Esophagus squamous epithelium (tissue), 5 donors: ENCODE measurements at regions not wholly inside any gene's neighbourhood (a gene's known extent, or its start where the extent isn't known, plus 50 kb on each side); places are given as distances from the start of the nearest gene placed in this dataset.

Source experiments
- DNase-seq: peaks from one replicate; lab custom pipeline; 2025; lab: John Stamatoyannopoulos, UW
- H3K27ac ChIP-seq, 4 donors: fragments of 200-600 bp; sonication (generic); one replicate each; pipeline ENCODE4 v1.5.1; 2016 to 2019; ENCODE audit warnings: mild to moderate bottlenecking in 1 of 4
- H3K27me3 ChIP-seq, 4 donors: fragments of 200-600 bp; sonication (generic); 1 replicate in 3 of 4; 2 replicates in 1 of 4; pipeline versions ENCODE4 v1.5.1 to v1.6.0; 2017 to 2021; ENCODE audit warnings: antibody characterized with exemption in 1 of 4
- H3K36me3 ChIP-seq, 3 donors: fragments of 200-600 bp; sonication (generic); one replicate each; pipeline ENCODE4 v1.5.1; 2016 to 2019
- H3K4me1 ChIP-seq, 3 donors: fragments of 200-600 bp; sonication (generic); one replicate each; pipeline ENCODE4 v1.5.1; 2017 to 2019
- H3K4me3 ChIP-seq, 4 donors: fragments of 200-600 bp; sonication (generic); 1 replicate in 3 of 4; 2 replicates in 1 of 4; pipeline ENCODE4 v1.5.1; 2016 to 2019; ENCODE audit warnings: mild to moderate bottlenecking in 2 of 4, moderate library complexity in 1 of 4
- H3K9me3 ChIP-seq, 3 donors: fragments of 200-600 bp; sonication (generic); one replicate each; pipeline ENCODE4 v1.5.1; 2016 to 2019
- CTCF ChIP-seq, 6 experiments: fragments of 450-650 bp in 4 of 6; fragments of 200-600 bp in 2 of 6; sonication (generic) in 2 of 6; IDR thresholded peaks; one replicate each; pipeline ENCODE4 v1.5.1; 2016 to 2019; ENCODE audit warnings: antibody characterized with exemption in 6 of 6, mild to moderate bottlenecking in 4 of 6, moderate library complexity in 4 of 6
- POLR2A ChIP-seq, 4 donors: fragments of 450-650 bp; IDR thresholded peaks; one replicate each; pipeline ENCODE4 v1.6.1; 2017; ENCODE audit warnings: antibody characterized with exemption in 4 of 4, mild to moderate bottlenecking in 4 of 4, moderate library complexity in 3 of 4
- WGBS, 2 donors: methylation state at CpG; one replicate each; pipeline ENCODE4 v1.1.5; 2018; 5-methylcytosine and 5-hydroxymethylcytosine counted together
- intact Hi-C: fragments of 100-400 bp; cut with DNase I; formaldehyde crosslinking; loops from one replicate; pipeline ENCODE4 v1.15.0; 2022
- donor health status: DM: yes; HTN: yes; CAD: no.

- no peak for DNase-seq
- Histone ChIP-seq H3K9me3 (peaks cover 0 to 5% (median 0%) of the 10 kb centered on the region in 3 donors), H3K4me3 (no peak overlapping the region), H3K27me3 (no peaks in the 10 kb centered on the region), H3K27ac (no peak overlapping the region), H3K4me1 (no peaks in the 10 kb centered on the region), H3K36me3 (no peaks in the 10 kb centered on the region)
- TF ChIP-seq CTCF (IDR thresholded peaks at IDR 0.05) (no peak), POLR2A (IDR thresholded peaks at IDR 0.05) (no peak)
- WGBS, 2 donors: 72 to 80% methylated on average over 5 of the region's 5 CpGs
- intact Hi-C loops: no loop called here
These were observed 210.6 kb upstream of the DIO3 start for GRCh38 chr14:101350691-101351090.

DNA sequence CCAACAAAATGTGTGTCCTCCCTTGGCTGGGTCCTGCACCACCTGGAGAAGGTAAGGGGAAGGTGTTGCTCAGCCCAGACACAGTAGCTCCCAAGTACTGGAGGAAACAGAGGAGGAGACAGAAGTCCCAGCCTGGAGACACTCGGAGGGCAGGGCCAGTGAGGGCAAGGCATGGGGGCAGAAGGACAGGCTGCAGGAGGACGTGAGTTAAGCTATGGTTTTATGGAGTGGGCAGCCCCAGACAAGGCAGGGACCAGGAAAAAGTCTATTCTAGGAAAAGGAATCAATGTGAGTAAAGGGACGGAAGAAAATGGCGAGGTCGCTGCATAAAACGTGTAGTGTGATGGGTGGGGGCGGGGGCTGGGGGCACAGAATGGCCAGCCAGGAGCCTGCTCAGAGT is 210.1 kb upstream of the DIO3 start:
- H3K27ac ChIP-seq: no peak overlapping the region

DNA sequence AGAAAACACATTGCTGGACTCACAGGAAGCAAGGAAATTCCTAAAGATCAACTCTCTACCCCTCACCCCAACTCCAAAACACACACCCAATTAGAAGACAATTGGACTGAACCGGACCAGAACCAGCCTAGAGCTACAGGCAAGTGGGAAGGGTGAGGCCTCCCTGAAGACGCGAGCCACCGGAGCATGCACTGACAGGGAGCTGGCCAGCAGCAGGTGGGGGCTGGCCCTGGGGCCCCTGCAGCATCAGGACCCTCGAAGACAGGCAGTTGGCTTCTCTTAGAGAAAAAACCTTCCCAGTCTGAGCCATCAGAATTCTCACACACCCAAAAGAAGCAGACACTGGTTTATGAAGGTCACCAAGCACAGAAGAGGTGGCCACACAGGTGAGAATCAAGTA is 209.5 kb upstream of the DIO3 start:
- Histone ChIP-seq H3K27me3 (no peaks in the 10 kb centered on the region), H3K36me3 (no peaks in the 10 kb centered on the region), H3K4me3 (no peak overlapping the region), H3K9me3 (peaks cover 0 to 5% (median 0%) of the 10 kb centered on the region in 3 donors), H3K27ac (no peak overlapping the region), H3K4me1 (no peaks in the 10 kb centered on the region)
- no peak for TF ChIP-seq POLR2A (IDR thresholded peaks at IDR 0.05)
- TF ChIP-seq CTCF (IDR thresholded peaks at IDR 0.05): no peak
- 78% methylated on average over 4 of the region's 5 CpGs; no CpG with 5 or more reads in 1 of the 2 donors for whole genome bisulfite sequencing, 2 donors
- intact Hi-C loops: no loop called here
- DNase-seq: no peak

More for the DNA sequence above, 210.1 kb upstream of the DIO3 start:
- H3K9me3 ChIP-seq: peaks cover 0 to 5% (median 0%) of the 10 kb centered on the region in 3 donors
- DNase-seq: no peak
- intact Hi-C loops: no loop called here
- no peaks in the 10 kb centered on the region for H3K36me3 ChIP-seq
- H3K27me3 ChIP-seq: no peaks in the 10 kb centered on the region
- no peaks in the 10 kb centered on the region for H3K4me1 ChIP-seq
- H3K4me3 ChIP-seq: no peak overlapping the region
- TF ChIP-seq CTCF (IDR thresholded peaks at IDR 0.05): no peak
- WGBS, 2 donors: 58 to 74% methylated on average over 6 to 7 of the region's 7 CpGs

DNA sequence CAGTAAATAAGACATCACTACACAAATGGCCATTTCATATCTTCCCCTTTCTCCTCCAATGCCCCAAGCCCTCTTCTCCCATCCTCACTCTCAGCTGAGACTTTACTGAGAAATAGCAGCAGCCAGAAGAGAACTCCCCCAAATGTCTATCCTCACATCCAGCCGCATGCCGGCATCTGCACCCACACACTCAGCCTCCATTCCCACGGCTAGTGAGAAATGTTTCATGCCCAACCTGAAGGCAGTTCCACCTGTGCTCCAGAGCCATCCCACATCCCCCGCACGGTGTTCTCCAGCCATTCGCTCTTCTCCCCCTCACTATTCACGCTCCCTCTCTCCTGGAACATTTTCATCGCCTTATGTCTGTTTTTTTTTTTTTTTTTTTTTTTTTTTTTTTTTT is 208.7 kb upstream of the DIO3 start:
- TF ChIP-seq POLR2A (IDR thresholded peaks at IDR 0.05) (no peak), CTCF (IDR thresholded peaks at IDR 0.05) (no peak)
- Histone ChIP-seq H3K9me3 (peaks cover 0 to 7% (median 0%) of the 10 kb centered on the region in 3 donors), H3K27ac (no peak overlapping the region), H3K4me1 (no peaks in the 10 kb centered on the region), H3K36me3 (no peaks in the 10 kb centered on the region), H3K4me3 (no peak overlapping the region), H3K27me3 (no peaks in the 10 kb centered on the region)
- no peak for DNase-seq
- WGBS, 2 donors: 79 to 83% methylated on average over 8 of the region's 8 CpGs
- intact Hi-C loops: no loop called here

- Histone ChIP-seq H3K4me1 (peaks cover 0 to 3% (median 0%) of the 10 kb centered on the region in 3 donors), H3K27ac (no peak overlapping the region), H3K36me3 (no peaks in the 10 kb centered on the region), H3K4me3 (no peak overlapping the region), H3K9me3 (peaks cover 0 to 8% (median 0%) of the 10 kb centered on the region in 3 donors), H3K27me3 (no peaks in the 10 kb centered on the region)
- intact Hi-C loops: no loop called here
- DNase-seq: no peak
- TF ChIP-seq CTCF (IDR thresholded peaks at IDR 0.05) (no peak), POLR2A (IDR thresholded peaks at IDR 0.05) (no peak)
- 54 to 70% methylated on average over 2 of the region's 2 CpGs for WGBS, 2 donors
These were observed 207.9 kb upstream of the DIO3 start for GRCh38 chr14:101353422-101353821.
